ENCODE measurements at regions not wholly inside any gene's neighbourhood (a gene's known extent, or its start where the extent isn't known, plus 50 kb on each side); places are given as distances from the start of the nearest gene placed in this dataset.
"Not testable (repeated sequence)": the region's sequence is repeated elsewhere in the genome, so short reads cannot be mapped to it uniquely, and the experiment has no call there.

DNA sequence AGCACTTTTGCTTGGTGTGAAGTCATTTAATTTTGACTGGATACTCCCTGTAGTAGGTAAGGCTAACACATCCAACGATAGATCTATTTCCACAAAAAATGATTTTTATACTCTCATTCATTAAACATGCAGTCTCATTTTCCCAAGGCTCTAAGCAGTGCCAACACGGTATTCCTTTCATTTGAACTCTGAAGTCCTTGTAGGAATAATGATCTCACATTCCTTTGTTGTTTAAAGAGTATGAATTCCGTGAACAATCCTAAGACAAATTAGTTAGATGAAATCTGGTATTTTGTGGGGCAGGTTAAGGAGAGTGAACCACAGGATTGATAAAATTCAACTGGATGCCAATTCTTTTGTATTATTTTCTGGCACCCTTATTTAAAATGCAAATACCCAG lies 66.6 kb downstream of the LACC1 start:
- DNase-seq = no peak

DNA sequence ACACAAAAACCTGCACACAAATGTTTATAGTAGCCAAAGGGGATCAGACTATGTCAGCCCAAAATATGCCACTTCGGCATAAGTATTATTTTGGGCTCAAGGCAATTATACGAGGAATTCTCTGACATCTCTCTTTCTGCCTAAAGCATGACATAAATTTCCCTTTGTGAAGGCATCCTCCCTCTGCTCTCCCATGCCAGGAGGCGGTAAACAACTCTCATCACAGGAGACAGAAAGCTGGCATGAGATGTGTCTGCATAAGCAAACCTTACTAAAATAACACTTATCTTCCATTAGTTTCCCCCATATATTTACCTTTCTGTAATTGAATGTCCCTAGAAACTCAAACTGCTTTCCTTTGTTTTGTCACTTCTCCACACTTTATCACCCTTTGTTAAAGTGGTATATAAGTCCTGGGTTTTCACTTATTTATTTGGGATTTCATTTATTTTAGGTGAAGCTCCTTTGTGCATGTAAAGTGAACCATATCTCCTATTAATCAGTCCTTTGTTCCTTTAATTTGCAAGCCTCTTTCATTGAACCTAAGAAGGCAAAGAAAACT lies 68.3 kb downstream of the LACC1 start:
- no peak for DNase-seq

DNA sequence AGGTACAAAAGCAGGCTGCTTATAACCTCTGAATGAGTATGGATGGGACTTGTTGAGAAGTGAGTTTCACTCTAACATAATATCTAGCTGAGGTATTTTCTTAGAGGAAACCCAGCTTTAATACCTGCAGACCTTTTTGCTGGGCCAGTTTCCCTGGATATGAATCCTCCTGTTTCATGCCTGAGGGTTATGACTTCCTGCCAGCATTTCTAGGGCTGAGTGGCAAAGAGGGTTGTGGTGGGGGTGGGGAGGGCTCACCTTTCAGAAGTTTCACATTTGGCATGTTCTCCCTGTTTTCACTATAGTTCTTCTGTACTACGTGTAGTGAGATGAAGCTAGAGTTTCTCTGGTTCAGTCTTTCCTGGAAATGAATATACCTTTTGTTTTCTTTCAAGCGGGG lies 73.7 kb downstream of the LACC1 start:
- DNase-seq = no peak

DNA sequence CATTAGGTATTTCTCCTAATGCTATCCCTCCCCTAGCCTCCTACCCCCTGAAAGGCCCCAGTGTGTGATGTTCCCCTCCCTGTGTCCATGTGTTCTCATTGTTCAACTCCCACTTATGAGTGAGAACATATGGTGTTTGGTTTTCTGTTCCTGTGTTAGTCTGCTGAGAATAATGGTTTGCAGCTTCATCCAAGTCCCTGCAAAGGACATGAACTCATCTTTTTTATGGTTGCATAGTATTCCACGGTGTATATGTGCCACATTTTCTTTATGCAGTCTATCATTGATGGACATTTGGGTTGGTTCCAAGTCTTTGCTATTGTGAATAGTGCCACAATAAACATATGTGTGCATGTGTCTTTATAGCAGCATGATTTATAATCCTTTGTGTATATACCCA lies 77.3 kb downstream of the LACC1 start:
- DNase-seq = not testable (repeated sequence)

DNA sequence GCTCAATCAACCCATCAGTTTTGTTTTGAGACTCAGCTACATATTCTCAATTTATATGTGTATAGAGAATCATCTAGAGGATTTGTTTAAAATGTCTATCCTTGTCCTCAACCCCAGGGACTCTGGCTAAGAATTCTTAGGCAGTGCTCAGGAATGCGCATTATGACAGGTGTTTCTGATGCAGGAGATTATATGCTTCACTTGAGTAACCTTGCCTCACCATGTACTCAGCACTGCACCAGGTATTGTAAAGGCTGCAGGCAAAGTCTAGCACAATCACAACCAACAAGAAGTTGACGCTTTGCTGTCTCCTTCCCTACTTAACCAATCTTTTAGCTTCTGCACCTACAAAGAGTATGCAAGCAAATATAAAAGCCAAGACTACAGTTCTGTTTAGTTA lies 79.6 kb downstream of the LACC1 start:
- no peak for DNase-seq

DNA sequence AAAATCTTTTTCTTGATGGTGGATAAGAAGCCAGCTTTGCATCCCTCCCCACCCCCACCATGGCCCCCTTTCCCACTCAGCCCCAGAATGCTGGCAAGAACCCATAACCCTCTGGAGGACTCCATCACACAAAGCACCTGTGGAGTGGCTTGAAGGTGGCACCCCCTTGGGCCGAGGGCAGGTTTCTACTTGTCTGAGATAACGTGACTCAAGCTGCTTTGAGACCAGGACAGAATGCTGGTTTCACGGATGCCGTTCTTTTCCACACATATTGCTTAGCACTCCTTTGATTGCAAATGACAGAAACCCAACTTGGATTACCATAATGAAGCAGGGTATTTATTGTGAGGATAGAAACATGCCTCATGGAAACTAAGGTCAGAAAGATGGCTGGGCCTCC lies 82.2 kb downstream of the LACC1 start:
- DNase-seq = no peak

DNA sequence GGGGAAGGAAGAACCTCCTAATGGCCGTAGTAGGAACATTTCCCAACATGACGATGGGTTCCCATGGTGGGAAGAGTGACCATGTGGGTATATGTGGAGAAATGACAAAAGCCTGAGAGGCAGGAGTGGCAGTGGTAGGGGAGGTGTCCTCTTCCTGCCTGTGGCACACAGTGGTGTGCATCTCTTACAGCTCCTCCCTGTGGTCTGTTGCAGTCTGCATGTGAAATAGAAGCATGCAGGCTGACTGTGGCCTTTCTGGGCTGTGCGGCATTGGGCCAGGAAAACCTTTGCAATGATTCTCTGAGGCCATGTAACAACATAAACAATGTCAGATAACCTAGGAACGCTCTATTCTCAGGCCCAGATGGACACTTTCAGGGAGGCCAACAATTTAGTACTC lies 84.0 kb downstream of the LACC1 start:
- DNase-seq = peak; percentile 10

DNA sequence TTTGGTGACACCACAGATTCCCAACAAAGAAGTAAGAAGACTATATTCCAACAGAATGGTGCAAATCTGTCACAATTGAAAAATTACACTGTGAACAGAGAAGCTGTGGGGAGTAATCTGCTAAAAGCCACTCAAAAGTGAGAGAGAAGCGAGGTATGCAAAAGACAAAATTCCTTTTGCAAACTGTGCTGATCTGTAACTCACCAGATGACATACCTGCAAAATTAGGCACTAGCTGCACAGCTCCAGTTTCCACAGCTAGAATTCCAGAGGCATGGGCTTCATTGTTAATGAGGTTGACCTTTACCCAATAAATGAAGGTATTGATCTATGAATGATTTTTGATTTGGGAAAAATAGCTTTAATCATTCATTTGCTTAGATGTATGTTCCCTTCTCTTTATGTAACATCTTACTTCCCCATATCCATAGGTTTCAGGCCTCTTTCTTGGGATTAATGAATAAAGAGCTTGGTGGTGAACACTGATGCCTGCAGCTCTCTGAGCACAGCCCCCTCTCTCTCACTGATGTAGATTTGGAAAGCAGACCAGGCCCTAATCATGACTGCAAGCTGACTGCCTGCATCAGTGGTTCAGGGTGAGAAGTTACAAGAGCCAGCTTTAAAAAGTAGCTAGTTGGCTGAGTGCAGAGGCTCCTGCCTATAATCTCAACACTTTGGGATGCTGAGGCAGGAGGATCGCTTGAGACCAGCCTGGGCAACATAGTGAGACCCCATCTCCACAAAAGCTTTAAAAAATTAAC lies 85.2 kb downstream of the LACC1 start:
- no peak for DNase-seq

DNA sequence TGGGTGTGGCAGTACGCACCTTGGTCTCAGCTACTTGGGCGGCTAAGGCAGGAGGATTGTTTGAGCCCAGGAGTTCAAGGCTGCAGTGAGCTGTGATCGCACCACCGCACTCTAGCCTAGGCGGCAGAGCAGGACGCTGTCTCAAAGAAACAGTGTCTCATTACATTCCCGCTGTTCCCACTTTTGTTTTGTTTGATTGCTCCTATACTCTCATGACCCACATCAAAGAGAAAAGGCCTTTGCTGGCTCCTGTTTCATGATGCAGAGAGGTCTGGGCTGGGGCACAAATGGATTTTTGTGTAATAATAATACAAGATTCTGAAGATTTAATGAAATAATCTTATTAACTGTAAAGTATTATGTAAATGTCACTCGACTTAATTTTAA lies 85.7 kb downstream of the LACC1 start:
- DNase-seq = no peak

DNA sequence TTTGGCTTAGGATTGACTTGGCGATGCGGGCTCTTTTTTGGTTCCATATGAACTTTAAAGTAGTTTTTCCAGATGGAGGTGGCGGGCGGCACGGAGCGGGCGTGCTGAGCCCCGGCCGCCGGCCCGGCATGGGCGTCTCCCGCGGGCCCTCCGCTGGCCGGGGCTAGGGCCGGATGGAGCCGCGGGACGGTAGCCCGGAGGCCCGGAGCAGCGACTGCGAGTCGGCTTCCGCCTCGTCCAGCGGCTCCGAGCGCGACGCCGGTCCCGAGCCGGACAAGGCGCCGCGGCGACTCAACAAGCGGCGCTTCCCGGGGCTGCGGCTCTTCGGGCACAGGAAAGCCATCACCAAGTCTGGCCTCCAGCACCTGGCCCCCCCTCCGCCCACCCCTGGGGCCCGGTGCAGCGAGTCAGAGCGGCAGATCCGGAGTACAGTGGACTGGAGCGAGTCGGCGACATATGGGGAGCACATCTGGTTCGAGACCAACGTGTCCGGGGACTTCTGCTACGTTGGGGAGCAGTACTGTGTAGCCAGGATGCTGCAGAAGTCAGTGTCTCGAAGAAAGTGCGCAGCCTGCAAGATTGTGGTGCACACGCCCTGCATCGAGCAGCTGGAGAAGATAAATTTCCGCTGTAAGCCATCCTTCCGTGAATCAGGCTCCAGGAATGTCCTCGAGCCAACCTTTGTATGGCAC lies 88.7 kb downstream of the LACC1 start:
- not testable (repeated sequence) for DNase-seq

DNA sequence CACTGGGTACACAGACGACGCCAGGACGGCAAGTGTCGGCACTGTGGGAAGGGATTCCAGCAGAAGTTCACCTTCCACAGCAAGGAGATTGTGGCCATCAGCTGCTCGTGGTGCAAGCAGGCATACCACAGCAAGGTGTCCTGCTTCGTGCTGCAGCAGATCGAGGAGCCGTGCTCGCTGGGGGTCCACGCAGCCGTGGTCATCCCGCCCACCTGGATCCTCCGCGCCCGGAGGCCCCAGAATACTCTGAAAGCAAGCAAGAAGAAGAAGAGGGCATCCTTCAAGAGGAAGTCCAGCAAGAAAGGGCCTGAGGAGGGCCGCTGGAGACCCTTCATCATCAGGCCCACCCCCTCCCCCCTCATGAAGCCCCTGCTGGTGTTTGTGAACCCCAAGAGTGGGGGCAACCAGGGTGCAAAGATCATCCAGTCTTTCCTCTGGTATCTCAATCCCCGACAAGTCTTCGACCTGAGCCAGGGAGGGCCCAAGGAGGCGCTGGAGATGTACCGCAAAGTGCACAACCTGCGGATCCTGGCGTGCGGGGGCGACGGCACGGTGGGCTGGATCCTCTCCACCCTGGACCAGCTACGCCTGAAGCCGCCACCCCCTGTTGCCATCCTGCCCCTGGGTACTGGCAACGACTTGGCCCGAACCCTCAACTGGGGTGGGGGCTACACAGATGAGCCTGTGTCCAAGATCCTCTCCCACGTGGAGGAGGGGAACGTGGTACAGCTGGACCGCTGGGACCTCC lies 89.4 kb downstream of the LACC1 start:
- DNase-seq = not testable (repeated sequence)

DNA sequence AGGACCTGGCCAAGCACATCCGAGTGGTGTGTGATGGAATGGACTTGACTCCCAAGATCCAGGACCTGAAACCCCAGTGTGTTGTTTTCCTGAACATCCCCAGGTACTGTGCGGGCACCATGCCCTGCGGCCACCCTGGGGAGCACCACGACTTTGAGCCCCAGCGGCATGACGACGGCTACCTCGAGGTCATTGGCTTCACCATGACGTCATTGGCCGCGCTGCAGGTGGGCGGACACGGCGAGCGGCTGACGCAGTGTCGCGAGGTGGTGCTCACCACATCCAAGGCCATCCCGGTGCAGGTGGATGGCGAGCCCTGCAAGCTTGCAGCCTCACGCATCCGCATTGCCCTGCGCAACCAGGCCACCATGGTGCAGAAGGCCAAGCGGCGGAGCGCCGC lies 90.2 kb downstream of the LACC1 start:
- not testable (repeated sequence) for DNase-seq

DNA sequence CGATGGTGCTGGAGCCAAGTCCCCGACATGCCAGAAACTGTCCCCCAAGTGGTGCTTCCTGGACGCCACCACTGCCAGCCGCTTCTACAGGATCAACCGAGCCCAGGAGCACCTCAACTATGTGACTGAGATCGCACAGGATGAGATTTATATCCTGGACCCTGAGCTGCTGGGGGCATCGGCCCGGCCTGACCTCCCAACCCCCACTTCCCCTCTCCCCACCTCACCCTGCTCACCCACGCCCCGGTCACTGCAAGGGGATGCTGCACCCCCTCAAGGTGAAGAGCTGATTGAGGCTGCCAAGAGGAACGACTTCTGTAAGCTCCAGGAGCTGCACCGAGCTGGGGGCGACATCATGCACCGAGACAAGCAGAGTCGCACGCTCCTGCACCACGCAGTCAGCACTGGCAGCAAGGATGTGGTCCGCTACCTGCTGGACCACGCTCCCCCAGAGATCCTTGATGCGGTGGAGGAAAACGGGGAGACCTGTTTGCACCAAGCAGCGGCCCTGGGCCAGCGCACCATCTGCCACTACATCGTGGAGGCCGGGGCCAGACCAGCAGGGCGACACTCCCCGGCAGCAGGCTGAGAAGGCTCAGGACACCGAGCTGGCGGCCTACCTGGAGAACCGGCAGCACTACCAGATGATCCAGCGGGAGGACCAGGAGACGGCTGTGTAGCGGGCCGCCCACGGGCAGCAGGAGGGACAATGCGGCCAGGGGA lies 91.0 kb downstream of the LACC1 start:
- not testable (repeated sequence) for DNase-seq

DNA sequence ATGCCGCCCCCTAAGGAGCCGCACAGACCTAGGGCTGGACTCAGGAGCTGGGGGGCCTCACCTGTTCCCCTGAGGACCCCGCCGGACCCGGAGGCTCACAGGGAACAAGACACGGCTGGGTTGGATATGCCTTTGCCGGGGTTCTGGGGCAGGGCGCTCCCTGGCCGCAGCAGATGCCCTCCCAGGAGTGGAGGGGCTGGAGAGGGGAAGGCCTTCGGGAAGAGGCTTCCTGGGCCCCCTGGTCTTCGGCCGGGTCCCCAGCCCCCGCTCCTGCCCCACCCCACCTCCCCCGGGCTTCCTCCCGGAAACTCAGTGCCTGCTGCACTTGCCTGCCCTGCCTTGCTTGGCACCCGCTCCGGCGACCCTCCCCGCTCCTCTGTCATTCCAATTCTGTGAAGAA lies 91.6 kb downstream of the LACC1 start:
- DNase-seq = not testable (repeated sequence)

DNA sequence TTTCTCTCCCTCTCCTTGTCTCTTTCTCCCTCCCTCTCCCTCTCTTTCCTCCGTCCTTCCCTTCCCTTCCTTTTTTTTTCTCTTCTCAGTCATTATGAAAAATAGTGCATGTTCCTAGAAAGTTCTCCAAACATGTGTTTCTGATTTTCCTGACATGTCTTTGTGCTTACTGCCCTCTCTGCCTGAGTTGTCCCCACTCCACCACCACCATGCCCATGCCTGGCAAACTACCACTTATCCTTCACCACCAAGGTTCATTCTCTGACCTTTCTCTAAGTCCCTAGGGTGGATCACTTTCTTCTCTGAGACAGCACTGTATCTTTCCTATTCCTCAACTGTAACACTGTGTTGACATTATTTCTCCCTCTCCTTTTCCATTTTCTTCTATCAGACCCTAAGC lies 98.2 kb downstream of the LACC1 start:
- DNase-seq = no peak

DNA sequence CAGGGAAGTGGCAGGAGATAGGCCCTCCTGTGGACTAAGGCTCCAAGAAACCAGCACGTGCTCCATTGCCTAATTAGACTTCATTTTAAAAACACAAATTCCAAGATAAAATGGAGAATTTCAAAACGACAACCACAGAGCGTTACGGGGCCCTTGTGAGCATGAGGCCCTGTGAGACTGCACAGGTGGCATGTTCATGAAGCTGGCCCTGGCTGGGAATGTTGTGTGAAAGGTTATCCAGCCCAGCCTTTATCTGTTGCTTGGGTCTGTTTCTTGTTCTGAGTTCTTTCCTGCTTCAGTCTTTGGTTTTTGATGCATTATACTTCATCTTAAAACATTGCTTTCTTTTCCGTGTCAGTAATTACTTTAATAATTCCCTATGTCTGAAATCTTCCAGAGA lies 99.0 kb downstream of the LACC1 start:
- no peak for DNase-seq

DNA sequence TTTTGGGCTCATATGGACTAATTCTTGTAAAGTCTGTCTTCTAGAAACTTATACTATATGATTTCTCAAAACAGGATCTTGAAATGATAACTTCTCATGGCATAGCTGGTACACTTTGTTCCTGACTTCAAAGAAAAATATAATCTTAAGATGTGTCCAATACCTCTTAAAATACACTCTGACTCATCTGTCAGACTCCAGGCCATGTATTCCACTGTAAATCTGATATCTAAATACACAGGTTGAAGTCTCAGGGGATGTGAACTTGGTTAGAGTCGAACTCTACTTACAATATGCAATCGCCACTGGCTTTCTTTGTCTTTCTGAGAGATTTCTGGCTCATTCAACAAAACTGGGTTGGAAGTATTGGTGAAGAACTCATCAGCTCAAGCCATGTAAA lies 99.8 kb downstream of the LACC1 start:
- DNase-seq = no peak

DNA sequence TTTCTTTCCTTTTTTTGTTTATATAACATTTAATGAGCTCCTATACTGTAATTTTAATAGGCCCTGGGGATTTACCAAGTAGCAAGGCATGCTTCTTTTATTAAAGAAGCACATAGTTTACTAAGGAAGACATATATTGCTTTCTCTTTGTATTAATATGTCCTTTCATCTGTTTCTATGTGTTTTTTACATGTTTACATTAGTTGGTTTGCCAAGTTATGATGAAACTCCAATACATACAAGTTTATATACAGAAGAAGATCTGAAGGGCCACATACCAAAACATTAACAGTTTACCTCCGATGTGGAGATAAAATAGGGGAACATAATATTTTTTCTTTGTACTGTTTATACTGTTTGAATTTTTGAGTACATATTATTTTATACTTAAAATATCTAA lies 100.9 kb downstream of the LACC1 start:
- no peak for DNase-seq

DNA sequence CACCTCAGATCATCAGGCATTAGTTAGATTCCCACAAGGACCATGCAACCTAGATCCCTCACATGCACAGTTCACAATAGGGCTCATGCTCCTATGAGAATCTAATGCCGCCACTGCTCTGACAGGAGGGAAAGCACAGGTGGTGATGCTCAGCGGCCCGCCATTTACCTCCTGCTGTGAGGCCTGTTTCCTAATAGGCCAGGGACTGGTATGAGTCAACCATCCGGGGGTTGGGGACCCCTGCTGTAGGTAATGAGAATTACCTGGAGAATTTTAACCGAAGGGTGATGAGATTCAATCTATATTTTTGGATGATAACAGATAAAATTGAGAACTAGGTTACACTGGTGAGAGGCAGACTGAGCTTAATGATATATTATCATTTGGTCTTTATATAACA lies 101.4 kb downstream of the LACC1 start:
- DNase-seq = no peak

DNA sequence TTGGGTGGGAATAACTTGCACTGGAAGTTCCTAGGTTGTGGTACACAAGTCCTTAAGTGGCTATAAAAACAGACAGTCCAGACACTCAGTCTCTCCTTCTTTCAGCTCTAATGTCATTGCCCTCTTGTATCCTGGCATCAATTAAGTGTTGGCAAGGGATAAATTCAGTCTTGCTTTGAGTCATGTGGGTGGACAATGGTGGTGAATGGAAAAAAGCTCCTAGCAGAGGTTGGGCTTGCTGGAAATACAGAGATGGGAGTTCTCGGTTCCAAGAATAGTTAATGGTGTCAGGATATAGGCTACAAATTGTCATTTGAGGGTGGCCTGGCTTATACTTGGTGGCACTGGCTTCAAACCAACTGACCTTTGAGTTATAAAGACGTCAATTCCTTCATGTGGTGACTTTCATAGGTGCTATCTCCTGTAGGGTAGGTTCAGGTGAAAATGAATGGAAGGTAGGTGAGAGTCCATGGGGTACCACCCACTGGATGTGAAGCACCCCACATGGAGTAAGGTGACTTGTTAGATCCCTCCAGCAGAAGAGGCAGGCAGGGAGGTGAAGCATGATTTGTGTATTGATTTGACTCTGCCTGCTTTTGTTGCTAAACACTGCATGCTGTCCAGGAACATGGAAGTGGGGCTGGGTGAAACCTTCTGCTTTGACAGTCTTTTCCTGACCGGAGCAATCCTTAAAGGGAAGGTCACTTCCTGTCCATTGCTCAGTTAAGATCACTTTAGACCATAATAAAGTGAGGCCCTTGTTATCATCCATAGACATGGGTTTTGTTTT lies 102.0 kb downstream of the LACC1 start:
- DNase-seq = no peak

DNA sequence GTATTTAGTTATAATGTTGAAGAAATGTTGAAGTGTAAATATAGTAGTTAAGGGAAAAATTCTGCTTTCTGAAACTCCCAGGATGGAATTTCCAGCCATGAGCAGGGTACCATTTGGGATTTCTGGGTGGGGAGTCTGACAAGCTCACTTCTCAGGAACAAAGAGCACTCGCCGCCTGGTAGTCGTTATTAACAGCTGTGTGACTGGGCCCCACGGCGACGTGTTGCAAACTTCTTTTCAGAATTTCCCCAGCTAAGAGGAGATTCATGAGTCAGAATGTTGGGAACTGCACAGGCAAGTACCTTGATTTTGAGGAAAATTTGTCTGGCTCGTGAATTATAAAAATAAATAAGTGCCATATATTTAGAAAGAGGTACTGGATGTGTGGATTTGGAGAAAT lies 103.7 kb downstream of the LACC1 start:
- DNase-seq = no peak

DNA sequence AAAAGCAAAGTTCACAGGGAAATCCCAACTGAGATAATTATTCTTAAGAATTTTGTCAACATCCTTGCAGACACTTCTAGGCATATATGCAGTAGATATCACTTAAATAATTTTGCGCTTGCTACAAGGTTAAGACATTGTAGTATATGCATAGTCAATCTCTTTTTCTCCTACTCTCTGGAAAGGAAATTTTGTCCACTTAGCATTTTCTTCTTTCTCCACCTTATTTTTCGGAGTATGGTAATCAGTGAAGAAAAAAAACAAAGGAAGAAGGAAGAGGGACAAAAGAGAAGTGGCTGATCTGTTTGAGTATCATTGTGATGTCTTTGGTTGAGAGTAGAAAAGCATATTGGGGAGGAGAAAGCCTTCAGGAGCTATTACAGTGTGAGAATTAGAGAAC lies 104.6 kb downstream of the LACC1 start:
- DNase-seq = no peak

Data from hematopoietic multipotent progenitor cell treated with erythropoietin and hydrocortisone succinate and interleukin-3 and kit ligand, for 4 days (in vitro differentiated cells).